Stimulated activated CD8-positive, alpha-beta memory T cell treated with anti-CD3 and anti-CD28 coated beads, Interleukin-2, amount 100 ng/mL, for 48 hours (primary cell): ENCODE measurements at regions not wholly inside any gene's neighbourhood (a gene's known extent, or its start where the extent isn't known, plus 50 kb on each side); places are given as distances from the start of the nearest gene placed in this dataset.
"Not testable (repeated sequence)": the region's sequence is repeated elsewhere in the genome, so short reads cannot be mapped to it uniquely, and the experiment has no call there.

Source experiments
- DNase-seq, 2 donors: peaks; one replicate each; pipeline ENCODE4 v3.0.0-alpha.2; 2020; ENCODE audit warnings: low read depth in 2 of 2

DNA sequence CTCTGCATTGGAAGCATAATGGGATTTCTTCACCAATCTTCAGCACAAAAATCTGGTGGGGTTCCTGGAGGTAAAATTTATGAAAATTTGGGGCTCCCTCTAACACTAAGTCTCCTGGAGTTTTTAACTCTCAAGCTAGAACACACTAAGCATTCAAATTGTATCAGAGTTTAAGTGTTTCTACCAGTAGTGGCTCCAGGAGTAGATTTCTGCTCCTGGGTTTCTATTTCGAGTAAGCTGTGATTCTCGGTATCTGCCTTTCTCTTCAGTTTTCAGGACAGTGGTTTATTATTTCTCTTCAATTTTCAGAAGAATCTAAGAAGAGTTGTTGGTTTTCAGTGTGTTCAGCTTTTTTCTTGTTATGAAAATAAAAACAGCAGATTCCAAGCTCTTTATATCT is 566.4 kb upstream of the KCND2 start:
- no peak for DNase-seq

- no peak for DNase-seq
Measured at GRCh38 chr7:119708891-119709290, 564.1 kb upstream of the KCND2 start.

DNA sequence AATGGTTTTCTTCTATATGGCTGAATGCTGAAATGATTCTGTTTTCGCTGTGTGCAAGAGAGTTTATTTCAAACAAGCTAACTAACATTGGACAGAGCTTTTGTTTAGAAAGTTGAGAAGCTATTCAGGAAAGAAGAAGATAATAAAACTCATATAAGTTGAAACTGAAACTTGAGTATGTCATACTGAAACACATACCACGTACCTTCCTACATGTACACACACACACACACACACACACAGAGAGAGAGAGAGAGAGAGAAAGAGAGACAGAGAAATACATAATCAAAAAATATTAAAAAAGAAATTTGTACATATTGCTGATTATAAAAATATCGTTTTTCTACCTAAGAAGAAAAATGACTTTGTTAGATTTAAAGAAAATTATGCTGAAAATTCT is 561.9 kb upstream of the KCND2 start:
- no peak for DNase-seq

- no peak for DNase-seq
Measured at GRCh38 chr7:119712886-119713462, 560.0 kb upstream of the KCND2 start.

GRCh38 chr7:119713606-119714005 is 559.4 kb upstream of the KCND2 start:
- DNase-seq = no peak

GRCh38 chr7:119720541-119720940 is 552.4 kb upstream of the KCND2 start:
- DNase-seq = no peak

- DNase-seq = no peak
Measured at GRCh38 chr7:119724041-119724792, 548.8 kb upstream of the KCND2 start.

GRCh38 chr7:119733127-119733879 is 539.7 kb upstream of the KCND2 start:
- no peak for DNase-seq

- no peak for DNase-seq
Measured at GRCh38 chr7:119737390-119737789, 535.6 kb upstream of the KCND2 start.

DNA sequence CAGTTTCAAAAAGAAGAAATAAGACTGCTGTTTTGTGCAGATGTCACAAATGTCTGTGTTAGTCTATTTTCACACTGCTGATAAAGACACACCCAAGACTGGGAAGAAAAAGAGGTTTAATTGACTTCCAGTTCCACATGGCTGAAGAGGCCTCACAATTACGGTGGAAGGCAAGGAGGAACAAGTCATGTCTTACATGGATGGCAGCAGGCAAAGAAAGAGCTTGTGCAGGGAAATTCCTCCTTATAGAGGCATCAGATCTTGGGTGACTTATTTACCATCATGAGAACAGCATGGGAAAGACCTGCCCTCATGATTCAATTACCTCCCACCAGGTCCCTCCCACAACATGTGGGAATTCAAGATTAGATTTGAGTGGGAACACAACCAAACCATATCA is 527.7 kb upstream of the KCND2 start:
- not testable (repeated sequence) for DNase-seq

GRCh38 chr7:119748251-119748860 is 524.6 kb upstream of the KCND2 start:
- no peak for DNase-seq

DNA sequence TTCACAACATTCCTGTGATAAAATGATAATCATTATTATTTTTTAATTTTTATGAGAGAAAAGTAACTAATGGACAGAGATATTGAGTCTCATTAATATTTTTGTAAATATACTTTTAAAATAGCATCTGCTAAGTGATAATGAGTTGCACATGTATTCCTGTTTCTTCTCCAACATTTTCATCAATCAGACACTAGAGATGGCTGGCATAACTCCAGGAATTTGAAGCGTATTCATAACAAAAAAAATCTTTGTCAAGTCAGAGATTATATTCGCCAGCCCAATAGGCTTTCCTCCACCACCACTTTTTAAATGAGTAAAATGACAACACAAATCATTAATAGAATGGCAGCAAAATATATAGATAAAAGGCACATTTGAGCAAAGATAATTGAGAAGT is 524.0 kb upstream of the KCND2 start:
- no peak for DNase-seq

GRCh38 chr7:119756687-119757086 is 516.3 kb upstream of the KCND2 start:
- DNase-seq = no peak

- no peak for DNase-seq
Measured at GRCh38 chr7:119758254-119758653, 514.7 kb upstream of the KCND2 start.

DNA sequence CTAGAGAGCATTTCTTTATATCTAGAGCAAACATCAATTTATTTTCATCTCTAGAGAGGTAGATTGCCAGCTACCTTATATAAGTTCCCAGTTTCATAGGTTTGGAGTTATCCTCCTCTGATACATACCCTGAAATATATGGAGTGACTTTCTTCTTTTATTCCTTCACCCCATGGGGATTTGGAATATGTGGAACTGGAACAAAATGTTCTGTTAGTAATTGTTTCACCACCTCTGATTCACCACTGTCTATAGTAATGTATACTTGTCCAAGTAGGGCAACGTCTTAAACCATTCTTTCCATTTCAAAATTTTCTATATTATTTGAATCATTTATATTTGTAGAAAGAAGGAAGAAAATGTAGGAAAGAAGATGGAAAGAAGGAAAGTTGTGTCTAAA is 511.2 kb upstream of the KCND2 start:
- DNase-seq = no peak

- DNase-seq = no peak
Measured at GRCh38 chr7:119782286-119782685, 490.7 kb upstream of the KCND2 start.

DNA sequence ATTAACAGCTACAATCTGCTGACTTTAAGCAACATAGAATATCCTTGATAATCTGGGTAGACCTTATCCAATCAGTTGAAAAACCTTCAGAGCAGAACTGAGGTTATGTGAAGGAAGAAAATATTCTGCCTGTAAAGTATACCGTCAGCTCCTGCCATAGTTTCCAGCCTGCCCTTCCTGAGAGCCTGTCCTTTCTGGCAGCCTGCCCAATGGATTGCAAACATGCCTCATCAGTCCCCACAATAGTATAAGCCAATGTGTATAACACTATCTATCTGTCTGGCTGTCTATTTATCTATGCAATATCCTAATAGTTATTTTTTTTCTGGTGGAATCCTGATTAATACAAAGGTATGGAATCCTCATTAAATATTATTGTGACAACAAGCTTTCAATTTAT is 489.2 kb upstream of the KCND2 start:
- DNase-seq = no peak

DNA sequence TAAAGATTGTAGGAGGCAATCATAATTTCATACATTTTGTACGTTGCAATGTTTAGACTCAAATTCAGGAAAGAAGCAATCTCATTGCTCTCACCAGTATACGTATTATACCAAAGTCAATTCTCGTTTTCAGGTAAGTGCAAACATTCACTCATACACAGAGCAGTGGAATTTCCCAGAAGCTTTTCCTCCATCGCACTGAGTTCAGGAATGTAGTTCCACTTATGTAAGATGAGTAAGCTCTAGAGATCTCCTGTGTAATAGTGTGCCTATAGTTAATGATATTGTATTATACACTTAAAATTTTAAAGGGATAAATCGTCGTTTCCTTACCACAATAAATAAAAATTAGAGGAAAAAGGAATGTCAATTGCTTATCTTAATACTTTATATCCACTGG is 470.8 kb upstream of the KCND2 start:
- DNase-seq = no peak

DNA sequence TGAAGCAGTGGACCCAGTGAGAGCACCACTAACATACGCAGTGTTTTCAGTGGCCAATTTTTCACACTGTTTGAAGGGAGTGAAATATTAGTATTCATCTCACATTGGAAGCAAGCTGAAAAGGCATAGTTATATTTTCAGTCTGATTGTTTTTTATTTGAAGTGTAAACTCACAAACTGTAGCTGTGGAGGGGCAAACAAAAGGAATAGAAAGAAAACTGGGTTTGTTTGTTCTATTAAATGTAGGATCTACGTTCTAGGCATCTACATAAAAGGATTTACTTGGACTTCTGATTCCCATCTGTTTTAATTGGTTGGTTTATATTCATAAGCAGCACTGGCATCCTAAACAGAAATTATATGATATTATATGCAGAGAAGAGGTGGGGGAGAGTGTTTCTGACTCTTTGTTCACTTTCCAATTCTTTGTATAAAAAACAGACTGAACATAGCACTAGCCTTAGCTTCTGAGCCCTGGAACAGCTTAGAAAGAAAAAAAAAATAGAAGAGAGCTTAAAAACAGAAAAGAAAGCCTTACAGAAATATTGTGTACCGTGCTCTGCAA is 447.8 kb upstream of the KCND2 start:
- DNase-seq = no peak

- no peak for DNase-seq
Measured at GRCh38 chr7:119826547-119826946, 446.4 kb upstream of the KCND2 start.

DNA sequence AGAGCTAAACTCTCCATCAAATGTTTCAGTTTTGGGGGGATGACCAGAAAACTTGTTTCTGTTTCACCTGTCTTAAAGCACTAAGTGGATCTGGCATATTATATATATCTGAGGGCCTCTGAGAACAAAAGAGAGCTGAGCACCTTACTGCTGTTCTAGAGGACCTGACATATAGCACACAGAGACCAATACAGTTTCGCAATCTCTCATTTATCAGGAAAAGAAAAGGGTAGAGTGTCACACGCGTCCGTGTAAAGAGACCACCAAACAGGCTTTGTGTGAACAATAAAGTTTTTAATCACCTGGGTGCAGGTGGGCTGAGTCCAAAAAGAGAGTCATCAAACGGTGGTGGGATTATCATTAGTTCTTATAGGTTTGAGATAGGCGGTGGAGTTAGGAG is 434.5 kb upstream of the KCND2 start:
- DNase-seq = no peak

DNA sequence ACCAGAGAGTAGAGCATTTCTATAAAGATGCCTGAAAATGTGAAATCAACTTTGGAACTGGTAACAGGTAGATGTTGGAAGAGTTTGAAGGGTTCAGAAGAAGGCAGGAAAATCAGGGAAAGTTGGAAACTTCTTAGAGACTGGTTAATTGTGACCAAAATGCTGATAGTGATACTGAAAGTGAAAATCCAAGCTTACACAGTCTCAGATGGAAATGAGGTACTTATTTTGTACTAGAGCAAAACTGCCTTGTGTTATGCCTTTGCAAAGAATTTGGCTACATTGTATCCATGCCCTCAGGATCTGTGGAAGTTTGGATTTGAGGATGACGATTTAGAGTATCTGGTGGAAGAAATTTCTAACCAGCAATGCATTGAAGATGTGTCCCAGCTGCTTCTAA is 430.6 kb upstream of the KCND2 start:
- no peak for DNase-seq
